ENCODE measurements at regions not wholly inside any gene's neighbourhood (a gene's known extent, or its start where the extent isn't known, plus 50 kb on each side); places are given as distances from the start of the nearest gene placed in this dataset.

DNA sequence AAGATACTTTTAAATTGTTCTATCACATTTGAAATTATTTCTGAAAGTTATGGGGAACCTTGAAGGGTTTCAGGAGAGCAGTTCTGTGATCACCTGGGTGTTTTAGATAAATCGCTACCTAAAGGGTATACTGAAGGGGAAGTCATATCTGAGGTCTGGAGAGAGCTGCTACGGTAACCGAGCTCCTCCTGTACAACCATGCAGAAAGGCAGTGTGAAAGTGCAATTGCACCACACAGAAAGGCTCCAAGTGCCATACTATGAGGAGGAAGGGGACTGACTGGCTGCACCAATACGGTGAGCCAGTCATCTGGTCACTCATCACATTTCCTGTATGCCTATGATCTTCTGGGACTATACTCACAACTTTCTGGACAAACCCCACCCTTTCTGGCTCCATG, 241.4 kb upstream of the SLC24A2 start:
- TF ChIP-seq, protein P1, sequence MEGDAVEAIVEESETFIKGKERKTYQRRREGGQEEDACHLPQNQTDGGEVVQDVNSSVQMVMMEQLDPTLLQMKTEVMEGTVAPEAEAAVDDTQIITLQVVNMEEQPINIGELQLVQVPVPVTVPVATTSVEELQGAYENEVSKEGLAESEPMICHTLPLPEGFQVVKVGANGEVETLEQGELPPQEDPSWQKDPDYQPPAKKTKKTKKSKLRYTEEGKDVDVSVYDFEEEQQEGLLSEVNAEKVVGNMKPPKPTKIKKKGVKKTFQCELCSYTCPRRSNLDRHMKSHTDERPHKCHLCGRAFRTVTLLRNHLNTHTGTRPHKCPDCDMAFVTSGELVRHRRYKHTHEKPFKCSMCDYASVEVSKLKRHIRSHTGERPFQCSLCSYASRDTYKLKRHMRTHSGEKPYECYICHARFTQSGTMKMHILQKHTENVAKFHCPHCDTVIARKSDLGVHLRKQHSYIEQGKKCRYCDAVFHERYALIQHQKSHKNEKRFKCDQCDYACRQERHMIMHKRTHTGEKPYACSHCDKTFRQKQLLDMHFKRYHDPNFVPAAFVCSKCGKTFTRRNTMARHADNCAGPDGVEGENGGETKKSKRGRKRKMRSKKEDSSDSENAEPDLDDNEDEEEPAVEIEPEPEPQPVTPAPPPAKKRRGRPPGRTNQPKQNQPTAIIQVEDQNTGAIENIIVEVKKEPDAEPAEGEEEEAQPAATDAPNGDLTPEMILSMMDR (conservative IDR thresholded peaks at IDR 0.05): no peak
- no peak for TF ChIP-seq ZFX (IDR thresholded peaks at IDR 0.05)

Data from C4-2B (cell line).